GM21717 (cell line): ENCODE measurements at regions not wholly inside any gene's neighbourhood (a gene's known extent, or its start where the extent isn't known, plus 50 kb on each side); places are given as distances from the start of the nearest gene placed in this dataset.
A peak's percentile ranks its signal among the peaks of the same experiment; 100 is the strongest.

Source experiments
- ATAC-seq: cut with Tn5 transposase; IDR thresholded peaks from one replicate; pipeline ENCODE4 v1.9.1; 2021; ENCODE audit warnings: mild to moderate bottlenecking, moderate library complexity; ENCODE audit not compliant: unreplicated experiment

DNA sequence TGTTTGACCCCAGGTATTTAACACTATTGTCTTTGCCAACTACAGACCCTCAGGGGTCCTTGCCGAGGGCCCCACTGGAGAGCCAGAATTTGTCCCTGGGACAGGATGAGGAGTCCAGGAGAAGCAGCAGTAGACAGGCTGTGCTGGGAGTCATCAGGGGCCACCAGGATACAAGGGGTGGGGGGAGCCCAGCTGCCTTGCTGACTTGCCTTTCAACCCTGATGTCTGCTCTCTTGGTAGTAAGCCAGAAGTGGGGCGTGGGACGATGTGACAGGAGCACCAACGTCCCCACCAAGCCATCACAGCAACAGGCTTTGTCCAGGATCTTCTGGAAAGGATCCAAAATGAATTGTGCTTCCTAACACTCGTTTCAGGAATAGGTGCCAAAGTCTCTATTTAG is 62.4 kb upstream of the CDCA7L start:
- ATAC-seq, result no peak

DNA sequence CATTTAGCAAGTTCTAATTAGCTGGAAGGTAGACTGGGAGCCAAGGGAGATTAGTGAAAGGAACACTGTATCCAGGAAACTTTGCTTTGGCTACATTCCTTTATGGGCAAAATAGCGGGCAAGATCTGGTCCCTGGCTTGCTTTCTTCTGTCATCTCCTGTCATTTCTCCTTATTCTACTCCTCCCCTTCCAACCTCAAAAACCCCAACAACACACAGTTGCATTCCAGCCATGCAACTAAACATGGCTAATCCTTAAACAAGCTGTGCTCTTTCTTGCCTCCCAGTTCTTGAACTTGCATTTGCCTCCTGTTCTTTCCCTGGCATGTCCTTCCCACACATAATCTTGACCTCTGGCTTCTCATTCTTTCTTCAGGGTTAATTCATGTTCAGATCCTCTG is 59.5 kb upstream of the CDCA7L start:
- ATAC-seq, result no peak

DNA sequence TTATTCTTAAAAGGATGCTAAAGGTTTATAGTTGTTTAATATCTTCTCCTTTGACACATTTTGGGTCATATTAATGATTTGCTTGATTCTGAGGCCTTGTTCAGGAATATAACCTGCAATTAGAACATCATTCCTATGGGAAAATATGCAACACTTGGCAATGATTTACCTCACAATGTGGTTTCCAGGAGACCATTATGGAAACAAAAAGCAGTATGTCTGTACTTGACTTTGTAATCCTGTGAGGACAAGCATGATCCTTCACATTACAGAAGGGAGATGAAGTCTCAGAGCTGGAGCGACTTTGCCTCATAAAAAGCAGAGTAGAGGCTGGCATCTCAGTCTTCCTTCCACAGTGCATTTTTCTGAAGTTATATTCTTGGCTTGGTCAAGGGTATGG is 57.0 kb upstream of the CDCA7L start:
- ATAC-seq, result no peak

DNA sequence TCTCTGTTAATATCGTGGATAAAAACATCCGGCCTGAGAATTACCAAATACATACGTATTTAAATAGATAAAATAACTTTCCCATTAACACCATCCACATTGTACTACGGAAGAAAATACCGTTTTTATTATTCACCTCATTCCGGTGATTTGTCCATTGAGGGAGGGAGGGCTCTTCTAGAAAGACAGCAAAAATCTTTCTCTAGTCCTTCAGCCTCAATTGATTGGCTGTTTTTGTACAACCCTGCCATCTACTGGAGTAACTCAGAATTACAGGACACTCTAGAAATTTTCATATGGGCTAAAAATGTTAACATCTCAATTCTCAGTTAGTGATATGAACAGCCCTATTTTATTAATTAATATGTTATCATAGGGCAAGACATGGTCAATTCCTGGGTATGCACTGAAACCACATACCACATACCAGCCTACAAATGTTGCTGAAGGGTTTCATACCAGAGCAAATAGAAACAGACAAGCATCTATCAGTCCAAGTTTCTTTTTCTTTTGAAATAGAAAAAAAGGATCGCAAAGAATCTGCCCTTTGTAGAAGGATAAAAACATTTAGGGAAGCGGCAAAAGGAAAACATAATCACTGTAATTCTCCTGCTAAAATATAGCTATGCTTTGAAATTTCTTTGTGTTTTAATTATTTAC is 55.8 kb upstream of the CDCA7L start:
- ATAC-seq, result peak; percentile 56

DNA sequence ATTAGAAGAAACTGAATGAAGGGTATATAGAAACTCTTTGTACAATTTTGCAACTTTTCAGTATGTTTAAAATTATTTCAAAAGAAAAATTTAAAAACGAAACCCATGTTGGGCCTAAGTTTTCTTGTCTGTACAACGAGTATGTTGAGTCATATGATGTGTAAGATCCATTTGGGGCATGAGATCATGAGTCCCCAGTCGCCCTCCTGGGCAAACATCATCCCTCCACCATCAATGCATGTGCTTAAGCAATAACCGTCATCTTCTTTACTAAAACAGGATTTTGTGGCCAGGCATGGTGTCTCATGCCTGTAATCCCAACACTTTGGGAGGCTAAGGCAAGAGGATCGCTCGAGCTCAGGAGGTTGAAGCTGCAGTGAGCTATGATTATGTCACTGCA is 54.2 kb upstream of the CDCA7L start:
- ATAC-seq, result no peak

DNA sequence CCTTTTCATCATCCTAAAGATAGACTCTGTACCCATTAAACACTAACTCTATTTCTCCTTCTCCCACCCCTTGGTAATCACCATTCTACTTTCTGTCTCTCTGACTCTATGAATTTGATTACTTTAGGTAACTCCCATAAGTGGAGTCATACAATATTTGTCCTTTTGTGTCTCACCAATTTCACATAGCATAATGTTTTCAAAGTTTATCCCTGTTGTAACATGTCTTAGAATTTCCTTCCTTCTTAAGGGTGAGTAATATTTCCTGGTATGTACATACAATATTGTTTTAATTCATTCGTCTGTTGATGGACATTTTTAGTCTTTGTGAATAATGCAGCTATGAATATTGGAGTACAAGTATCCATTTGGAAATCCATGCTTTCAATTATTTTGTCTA is 50.9 kb upstream of the CDCA7L start:
- ATAC-seq, result no peak
